ENCODE measurements at regions not wholly inside any gene's neighbourhood (a gene's known extent, or its start where the extent isn't known, plus 50 kb on each side); places are given as distances from the start of the nearest gene placed in this dataset.

GRCh38 chr4:126419266-126419665 is 1104.5 kb downstream of the FAT4 start (continued):
- TF ChIP-seq, protein P1, sequence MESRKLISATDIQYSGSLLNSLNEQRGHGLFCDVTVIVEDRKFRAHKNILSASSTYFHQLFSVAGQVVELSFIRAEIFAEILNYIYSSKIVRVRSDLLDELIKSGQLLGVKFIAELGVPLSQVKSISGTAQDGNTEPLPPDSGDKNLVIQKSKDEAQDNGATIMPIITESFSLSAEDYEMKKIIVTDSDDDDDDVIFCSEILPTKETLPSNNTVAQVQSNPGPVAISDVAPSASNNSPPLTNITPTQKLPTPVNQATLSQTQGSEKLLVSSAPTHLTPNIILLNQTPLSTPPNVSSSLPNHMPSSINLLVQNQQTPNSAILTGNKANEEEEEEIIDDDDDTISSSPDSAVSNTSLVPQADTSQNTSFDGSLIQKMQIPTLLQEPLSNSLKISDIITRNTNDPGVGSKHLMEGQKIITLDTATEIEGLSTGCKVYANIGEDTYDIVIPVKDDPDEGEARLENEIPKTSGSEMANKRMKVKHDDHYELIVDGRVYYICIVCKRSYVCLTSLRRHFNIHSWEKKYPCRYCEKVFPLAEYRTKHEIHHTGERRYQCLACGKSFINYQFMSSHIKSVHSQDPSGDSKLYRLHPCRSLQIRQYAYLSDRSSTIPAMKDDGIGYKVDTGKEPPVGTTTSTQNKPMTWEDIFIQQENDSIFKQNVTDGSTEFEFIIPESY (IDR thresholded peaks at IDR 0.05) = no peak
- TF ChIP-seq HNF4A (conservative IDR thresholded peaks at IDR 0.05) (no peak), GABPA (IDR thresholded peaks at IDR 0.05 in 1 of 2, conservative IDR thresholded peaks at IDR 0.05 in 1 of 2) (no peak)

DNA sequence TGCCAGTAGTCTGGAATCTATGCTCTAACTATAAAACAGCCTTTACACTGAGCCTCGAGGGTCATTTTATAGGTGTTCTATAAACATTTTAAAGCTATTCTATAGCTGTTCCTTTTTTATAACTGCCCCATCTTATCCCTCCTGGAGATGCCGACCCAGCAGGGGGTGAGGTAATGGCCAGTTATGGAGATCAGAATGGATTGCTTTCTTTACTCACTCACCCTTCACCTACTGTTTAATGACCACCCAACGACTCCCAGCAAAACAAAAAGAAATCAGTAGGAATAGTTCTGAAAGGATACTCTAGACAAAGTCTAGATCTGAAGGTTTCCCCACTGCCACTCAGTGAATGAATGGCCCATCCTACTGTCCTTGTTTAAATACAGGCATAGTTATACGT is 1113.1 kb downstream of the FAT4 start:
- Histone ChIP-seq H3K4me3 (ENCODE audit: low read depth in 1 of 3, low read length in 3 of 3) (no peak overlapping the region), H3K4me1 (ENCODE audit: control insufficient read depth in 4 of 4, insufficient read depth in 4 of 4, low read length in 3 of 4) (no peaks in the 10 kb centered on the region), H3K9me3 (ENCODE audit: control insufficient read depth in 4 of 4, low read length in 3 of 4) (no peaks in the 10 kb centered on the region), H3K27me3 (ENCODE audit: control insufficient read depth in 4 of 4, insufficient read depth in 4 of 4, low read length in 3 of 4) (no peaks in the 10 kb centered on the region), H3K36me3 (ENCODE audit: control insufficient read depth in 4 of 4, insufficient read depth in 3 of 4, low read depth in 1 of 4, low read length in 3 of 4) (no peaks in the 10 kb centered on the region), H3K27ac (ENCODE audit: low read depth in 1 of 2, low read length in 2 of 2) (no peak overlapping the region), H3K9ac (ENCODE audit: low read depth in 1 of 2, low read length in 2 of 2) (no peak overlapping the region)
- DNase-seq (ENCODE audit: low spot score) = no peak
- WGBS = 60% methylated on average over 4 of the region's 4 CpGs
- TF ChIP-seq SP1 (IDR thresholded peaks at IDR 0.05) = no peak

GRCh38 chr4:126431049-126431448 is 1116.3 kb downstream of the FAT4 start:
- Histone ChIP-seq H3K4me3 (ENCODE audit: low read depth in 1 of 3, low read length in 3 of 3) (no peak overlapping the region), H3K27ac (ENCODE audit: low read depth in 1 of 2, low read length in 2 of 2) (no peak overlapping the region), H3K36me3 (ENCODE audit: control insufficient read depth in 4 of 4, insufficient read depth in 3 of 4, low read depth in 1 of 4, low read length in 3 of 4) (no peaks in the 10 kb centered on the region), H3K27me3 (ENCODE audit: control insufficient read depth in 4 of 4, insufficient read depth in 4 of 4, low read length in 3 of 4) (no peaks in the 10 kb centered on the region), H3K9me3 (ENCODE audit: control insufficient read depth in 4 of 4, low read length in 3 of 4) (no peaks in the 10 kb centered on the region), H3K4me1 (ENCODE audit: control insufficient read depth in 4 of 4, insufficient read depth in 4 of 4, low read length in 3 of 4) (no peaks in the 10 kb centered on the region), H3K9ac (ENCODE audit: low read depth in 1 of 2, low read length in 2 of 2) (no peak overlapping the region)
- no peak for DNase-seq (ENCODE audit: low spot score)
- TF ChIP-seq FOXA2 (IDR thresholded peaks at IDR 0.05) = no peak
- TF ChIP-seq GABPA (IDR thresholded peaks at IDR 0.05 in 1 of 2, conservative IDR thresholded peaks at IDR 0.05 in 1 of 2) = no peak
- TF ChIP-seq FOXA1 (IDR thresholded peaks at IDR 0.05) = no peak
- no peak for TF ChIP-seq REST (IDR thresholded peaks at IDR 0.05)
- TF ChIP-seq YY1 (IDR thresholded peaks at IDR 0.05) = no peak
- no peak for TF ChIP-seq HNF4G (IDR thresholded peaks at IDR 0.05)
- no peak for TF ChIP-seq MAX (IDR thresholded peaks at IDR 0.05)
- TF ChIP-seq, protein P1 (IDR thresholded peaks at IDR 0.05) = no peak
- TF ChIP-seq, protein P2, sequence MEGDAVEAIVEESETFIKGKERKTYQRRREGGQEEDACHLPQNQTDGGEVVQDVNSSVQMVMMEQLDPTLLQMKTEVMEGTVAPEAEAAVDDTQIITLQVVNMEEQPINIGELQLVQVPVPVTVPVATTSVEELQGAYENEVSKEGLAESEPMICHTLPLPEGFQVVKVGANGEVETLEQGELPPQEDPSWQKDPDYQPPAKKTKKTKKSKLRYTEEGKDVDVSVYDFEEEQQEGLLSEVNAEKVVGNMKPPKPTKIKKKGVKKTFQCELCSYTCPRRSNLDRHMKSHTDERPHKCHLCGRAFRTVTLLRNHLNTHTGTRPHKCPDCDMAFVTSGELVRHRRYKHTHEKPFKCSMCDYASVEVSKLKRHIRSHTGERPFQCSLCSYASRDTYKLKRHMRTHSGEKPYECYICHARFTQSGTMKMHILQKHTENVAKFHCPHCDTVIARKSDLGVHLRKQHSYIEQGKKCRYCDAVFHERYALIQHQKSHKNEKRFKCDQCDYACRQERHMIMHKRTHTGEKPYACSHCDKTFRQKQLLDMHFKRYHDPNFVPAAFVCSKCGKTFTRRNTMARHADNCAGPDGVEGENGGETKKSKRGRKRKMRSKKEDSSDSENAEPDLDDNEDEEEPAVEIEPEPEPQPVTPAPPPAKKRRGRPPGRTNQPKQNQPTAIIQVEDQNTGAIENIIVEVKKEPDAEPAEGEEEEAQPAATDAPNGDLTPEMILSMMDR (IDR thresholded peaks at IDR 0.05; ENCODE audit: low read depth, low read length, missing input control) = no peak
- TF ChIP-seq RAD21 (IDR thresholded peaks at IDR 0.05) = no peak
- WGBS = 81% methylated on average over 6 of the region's 6 CpGs
